ENCODE measurements at regions not wholly inside any gene's neighbourhood (a gene's known extent, or its start where the extent isn't known, plus 50 kb on each side); places are given as distances from the start of the nearest gene placed in this dataset.
"Not testable (repeated sequence)": the region's sequence is repeated elsewhere in the genome, so short reads cannot be mapped to it uniquely, and the experiment has no call there.

DNA sequence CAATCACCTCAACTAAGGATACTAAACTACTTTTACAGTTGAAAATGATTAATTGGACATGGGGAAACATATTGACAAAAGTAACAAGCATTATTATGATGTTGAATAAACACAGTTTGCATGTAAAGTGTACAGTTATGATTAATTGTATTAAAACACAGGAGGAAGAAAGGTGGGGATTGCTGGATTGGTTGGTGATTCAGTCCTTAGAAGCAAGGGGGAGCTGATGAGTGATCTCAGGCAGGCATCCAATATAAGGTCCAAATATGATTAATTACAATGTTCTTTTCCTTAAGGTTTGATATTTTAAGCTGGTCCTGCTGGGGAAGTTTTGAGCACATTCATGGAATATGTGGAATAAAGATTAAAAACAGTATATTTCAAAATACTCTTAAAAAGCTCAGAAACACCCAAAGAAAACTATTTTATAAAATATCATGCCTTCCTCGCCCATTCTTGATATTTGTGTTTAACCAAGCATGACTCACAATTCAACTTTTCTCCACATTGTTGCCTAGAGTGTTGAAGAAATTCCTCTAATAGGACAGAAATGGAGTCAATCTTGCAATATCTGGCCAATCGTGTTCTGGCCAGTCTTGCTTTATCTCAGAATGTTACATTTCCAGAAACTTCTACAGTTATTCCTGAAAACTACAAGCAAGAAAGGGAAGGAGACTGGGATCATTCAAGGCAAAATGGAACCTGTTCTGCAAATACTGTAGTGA, 268.2 kb downstream of the RPIA start:
- Histone ChIP-seq H2AFZ (ENCODE audit: control insufficient read depth, low read depth, low read length) (no peak overlapping the region), H3K36me3 (ENCODE audit: control insufficient read depth in 2 of 2, insufficient read depth in 2 of 2, low read length in 1 of 2) (no peaks in the 10 kb centered on the region), H3K9ac (ENCODE audit: control insufficient read depth, insufficient read depth, low read length) (no peak overlapping the region), H3K27me3 (replicated peaks in 1 of 2; ENCODE audit: control insufficient read depth in 2 of 2, insufficient read depth in 2 of 2, low read length in 1 of 2) (no peaks in the 10 kb centered on the region), H4K20me1 (ENCODE audit: control insufficient read depth, insufficient read depth) (no peaks in the 10 kb centered on the region), H3K79me2 (ENCODE audit: control insufficient read depth, insufficient read depth, low read length) (no peaks in the 10 kb centered on the region), H3K27ac (ENCODE audit: control insufficient read depth, insufficient read depth) (no peak overlapping the region), H3K4me1 (ENCODE audit: control insufficient read depth, insufficient read depth, low read length) (no peaks in the 10 kb centered on the region), H3K4me3 (no peak overlapping the region), H3K4me2 (ENCODE audit: control insufficient read depth, insufficient read depth) (no peak overlapping the region), H3K9me3 (replicated peaks; ENCODE audit: control insufficient read depth, insufficient read depth, low read length) (no peaks in the 10 kb centered on the region)
- no peak for TF ChIP-seq NFYA (IDR thresholded peaks at IDR 0.05; ENCODE audit: borderline replicate concordance, low read depth, low read length)
- no peak for TF ChIP-seq SREBF1 (IDR thresholded peaks at IDR 0.05; ENCODE audit: low read length)
- no peak for ATAC-seq
- SMC1A ChIA-PET (ENCODE audit: uncharacterized antibody, unreplicated experiment), result no interaction called here
- RAD21 ChIA-PET (ENCODE audit: unreplicated experiment), result no interaction called here
- no peak for DNase-seq (ENCODE audit: low read depth, low spot score)
- intact Hi-C loops (cut with micrococcal nuclease; ENCODE audit: unreplicated experiment) (loop anchor here (10.0 kb wide), 1 partner anchor 85 kb away; no protein-coding TSS in a partner anchor), in situ Hi-C loops (cut with MboI) (no loop called here)
- CTCF ChIA-PET, result no interaction called here
- no TSS peak for BruUV-seq (replicated peaks)
- 25% methylated on average over 2 of the region's 2 CpGs for WGBS (ENCODE audit: insufficient coverage, insufficient replicate concordance, low lambda C conversion rate, missing lambda C conversion rate)
- POLR2A ChIA-PET, result no interaction called here
- no peak for FAIRE-seq

DNA sequence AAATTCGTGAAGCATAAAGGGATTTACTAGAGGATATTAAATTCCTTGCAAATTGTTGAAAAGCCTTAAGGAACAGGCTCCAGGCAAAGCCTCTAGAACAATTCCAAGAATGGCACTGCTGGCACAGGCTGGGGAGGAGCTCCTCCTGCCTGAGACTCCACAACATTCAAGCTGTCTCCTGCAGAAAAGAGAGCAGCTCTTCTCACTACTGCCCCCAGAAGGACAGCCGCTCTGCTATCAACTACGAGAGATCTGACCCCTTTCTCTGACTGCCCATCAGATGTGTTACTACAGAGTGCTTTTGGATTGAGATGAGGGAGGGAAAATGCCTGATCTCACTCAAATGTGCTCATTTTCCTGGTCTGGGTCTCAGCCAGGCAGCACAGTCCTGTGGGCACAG, 269.9 kb downstream of the RPIA start:
- intact Hi-C loops (cut with micrococcal nuclease; ENCODE audit: unreplicated experiment); H3K27me3 ChIP-seq (replicated peaks in 1 of 2; ENCODE audit: control insufficient read depth in 2 of 2, insufficient read depth in 2 of 2, low read length in 1 of 2); H3K36me3 ChIP-seq (ENCODE audit: control insufficient read depth in 2 of 2, insufficient read depth in 2 of 2, low read length in 1 of 2); H3K79me2 ChIP-seq (ENCODE audit: control insufficient read depth, insufficient read depth, low read length); in situ Hi-C loops (cut with MboI); H3K4me3 ChIP-seq; ATAC-seq; H3K9me3 ChIP-seq (replicated peaks; ENCODE audit: control insufficient read depth, insufficient read depth, low read length); H3K4me1 ChIP-seq (ENCODE audit: control insufficient read depth, insufficient read depth, low read length); RAD21 ChIA-PET (ENCODE audit: unreplicated experiment); POLR2A ChIA-PET; CTCF ChIA-PET; SMC1A ChIA-PET (ENCODE audit: uncharacterized antibody, unreplicated experiment); H3K27ac ChIP-seq (ENCODE audit: control insufficient read depth, insufficient read depth); BruUV-seq (replicated peaks); FAIRE-seq; H3K9ac ChIP-seq (ENCODE audit: control insufficient read depth, insufficient read depth, low read length); H4K20me1 ChIP-seq (ENCODE audit: control insufficient read depth, insufficient read depth); DNase-seq (ENCODE audit: low read depth, low spot score); H2AFZ ChIP-seq (ENCODE audit: control insufficient read depth, low read depth, low read length); H3K4me2 ChIP-seq (ENCODE audit: control insufficient read depth, insufficient read depth): not testable (repeated sequence)
- WGBS (ENCODE audit: insufficient coverage, insufficient replicate concordance, low lambda C conversion rate, missing lambda C conversion rate), result 0% methylated on average over 2 of the region's 3 CpGs
